DMS53 treated with DMSO at 0.1 percent for 48 hours (cell line): ENCODE measurements at regions not wholly inside any gene's neighbourhood (a gene's known extent, or its start where the extent isn't known, plus 50 kb on each side); places are given as distances from the start of the nearest gene placed in this dataset.
A peak's percentile ranks its signal among the peaks of the same experiment; 100 is the strongest.
"Not testable (repeated sequence)": the region's sequence is repeated elsewhere in the genome, so short reads cannot be mapped to it uniquely, and the experiment has no call there.

Experiments
- DNase-seq: peaks from one replicate; lab custom pipeline; 2025; ENCODE audit not compliant: unreplicated experiment; lab: John Stamatoyannopoulos, UW

- DNase-seq: no peak
Measured at GRCh38 chr1:204777591-204777990, 92.1 kb upstream of the LRRN2 start.

- DNase-seq: no peak
Measured at GRCh38 chr1:204780630-204781029, 90.0 kb upstream of the NFASC start.

- no peak for DNase-seq
Measured at GRCh38 chr1:204782118-204782700, 88.5 kb upstream of the NFASC start.

- not testable (repeated sequence) for DNase-seq
Measured at GRCh38 chr1:204785023-204785422, 85.6 kb upstream of the NFASC start.

- no peak for DNase-seq
Measured at GRCh38 chr1:204788470-204788869, 82.2 kb upstream of the NFASC start.

GRCh38 chr1:204791453-204792353 lies 79.0 kb upstream of the NFASC start:
- DNase-seq: peak; percentile 79

- DNase-seq: no peak
Measured at GRCh38 chr1:204792354-204792692, 78.3 kb upstream of the NFASC start.

- no peak for DNase-seq
Measured at GRCh38 chr1:204793259-204793914, 77.3 kb upstream of the NFASC start.

GRCh38 chr1:204796886-204797285 lies 73.8 kb upstream of the NFASC start:
- not testable (repeated sequence) for DNase-seq

- DNase-seq: no peak
Measured at GRCh38 chr1:204797401-204797800, 73.3 kb upstream of the NFASC start.

GRCh38 chr1:204799630-204800029 lies 71.0 kb upstream of the NFASC start:
- no peak for DNase-seq

GRCh38 chr1:204801211-204801610 lies 69.5 kb upstream of the NFASC start:
- no peak for DNase-seq

- no peak for DNase-seq
Measured at GRCh38 chr1:204802401-204803175, 68.1 kb upstream of the NFASC start.

GRCh38 chr1:204803607-204804006 lies 67.1 kb upstream of the NFASC start:
- DNase-seq: no peak

- peak; percentile 91 for DNase-seq
Measured at GRCh38 chr1:204806943-204807687, 63.5 kb upstream of the NFASC start.

GRCh38 chr1:204809488-204809887 lies 61.2 kb upstream of the NFASC start:
- DNase-seq: no peak

- no peak for DNase-seq
Measured at GRCh38 chr1:204812842-204813241, 57.8 kb upstream of the NFASC start.

- no peak for DNase-seq
Measured at GRCh38 chr1:204813522-204813921, 57.1 kb upstream of the NFASC start.

- DNase-seq: no peak
Measured at GRCh38 chr1:204814166-204814884, 56.3 kb upstream of the NFASC start.

GRCh38 chr1:204817341-204817740 lies 53.3 kb upstream of the NFASC start:
- DNase-seq: no peak
